Glomerular visceral epithelial cell (primary cell): ENCODE measurements at regions not wholly inside any gene's neighbourhood (a gene's known extent, or its start where the extent isn't known, plus 50 kb on each side); places are given as distances from the start of the nearest gene placed in this dataset.

Experiments used
- DNase-seq: peaks from one replicate; pipeline ENCODE4 v3.0.0-alpha.2; 2016; ENCODE audit errors: extremely low spot score

GRCh38 chr16:5447734-5448133 lies 350.1 kb upstream of the EEF2KMT start:
- no peak for DNase-seq

DNA sequence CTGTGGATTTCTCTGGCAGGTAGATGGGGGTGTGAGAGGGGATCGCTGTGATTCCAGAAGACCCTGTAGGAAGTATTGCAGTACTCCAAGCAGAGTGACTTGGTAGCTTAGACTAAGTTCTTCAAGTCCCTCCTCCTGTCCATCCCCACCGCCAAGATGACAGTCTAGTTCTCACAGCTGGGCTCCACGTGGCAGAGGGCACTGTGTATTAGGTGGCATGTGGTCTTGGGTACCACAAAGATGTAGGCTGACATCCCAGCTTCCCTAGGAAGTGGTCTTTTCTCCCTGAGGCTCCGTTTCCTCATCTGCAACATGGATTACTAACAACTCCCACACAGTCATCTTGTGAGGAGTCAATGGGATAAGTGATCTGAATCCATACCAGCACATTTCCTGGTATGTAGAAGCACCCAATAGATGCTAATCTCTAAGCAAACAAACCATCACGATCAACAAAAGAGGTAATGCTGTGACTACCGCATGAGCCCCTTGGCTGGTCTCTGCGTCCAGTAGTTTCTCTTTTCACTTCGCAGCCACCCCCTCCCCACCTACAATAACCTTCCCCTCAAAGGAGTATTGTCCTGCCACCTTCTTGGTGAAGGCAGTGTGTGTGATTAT lies 349.1 kb upstream of the EEF2KMT start:
- DNase-seq: no peak

- DNase-seq: no peak
Observed at GRCh38 chr16:5444189-5444588, 346.6 kb upstream of the EEF2KMT start.

DNA sequence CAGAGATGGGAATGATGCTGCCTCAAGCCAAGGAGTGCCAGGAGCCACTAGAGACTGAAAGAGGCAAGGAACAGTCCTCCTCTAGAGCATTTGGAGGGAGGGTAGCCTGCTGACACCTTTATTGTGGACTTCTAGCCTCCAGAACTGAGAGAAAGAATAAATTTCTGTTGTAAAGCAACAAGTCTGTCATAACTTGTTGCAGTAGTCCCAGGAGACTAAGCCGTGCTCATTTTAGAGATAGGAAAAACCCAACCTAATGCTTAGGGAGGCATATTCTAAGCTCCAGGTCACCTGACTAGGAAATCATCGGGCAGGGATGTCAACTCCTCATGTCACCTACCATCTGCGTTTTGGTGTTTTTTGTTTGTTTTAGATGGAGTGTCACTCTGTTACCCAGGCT lies 345.4 kb upstream of the EEF2KMT start:
- DNase-seq: no peak

GRCh38 chr16:5442054-5442453 lies 344.5 kb upstream of the EEF2KMT start:
- no peak for DNase-seq

- DNase-seq: no peak
Observed at GRCh38 chr16:5438591-5438990, 341.0 kb upstream of the EEF2KMT start.

- no peak for DNase-seq
Observed at GRCh38 chr16:5433587-5433986, 336.0 kb upstream of the EEF2KMT start.

DNA sequence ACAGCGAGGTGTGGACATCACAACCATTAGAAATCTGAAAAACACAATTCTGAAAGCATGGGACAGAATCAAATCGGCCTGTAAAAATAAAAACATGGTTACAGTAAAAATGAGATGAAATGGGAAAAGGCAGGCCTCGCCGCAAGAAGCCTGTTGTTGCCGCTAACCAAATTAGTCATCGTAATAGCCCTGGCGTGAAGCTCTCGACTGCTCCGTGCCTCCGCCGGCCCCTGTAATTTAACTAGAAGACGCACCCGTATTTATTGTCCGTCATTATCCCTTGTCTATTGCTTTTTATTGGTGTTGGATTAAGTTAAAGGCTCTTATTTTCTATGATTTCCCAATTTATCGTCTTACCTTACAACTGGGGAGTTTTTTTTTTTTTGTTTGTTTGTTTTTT lies 334.6 kb upstream of the EEF2KMT start:
- no peak for DNase-seq

DNA sequence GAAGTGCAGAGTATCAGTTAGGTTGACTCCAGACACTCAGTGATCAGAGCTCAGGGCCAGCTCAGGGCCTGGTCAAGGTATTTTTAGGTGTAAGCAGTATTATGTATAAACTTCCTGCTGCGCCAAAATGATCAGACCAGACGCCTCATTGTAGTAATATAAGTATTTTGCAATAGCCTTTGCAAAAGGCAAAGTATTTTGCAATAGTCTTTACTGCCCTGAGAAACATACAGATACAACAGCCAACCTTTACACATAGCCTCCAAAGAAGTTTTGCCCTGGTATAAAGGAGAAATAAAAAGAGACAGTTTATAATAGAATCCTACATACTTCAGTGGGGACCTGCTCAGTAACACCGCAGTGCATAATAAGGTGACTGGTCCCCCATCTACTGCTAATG lies 333.0 kb upstream of the EEF2KMT start:
- no peak for DNase-seq

DNA sequence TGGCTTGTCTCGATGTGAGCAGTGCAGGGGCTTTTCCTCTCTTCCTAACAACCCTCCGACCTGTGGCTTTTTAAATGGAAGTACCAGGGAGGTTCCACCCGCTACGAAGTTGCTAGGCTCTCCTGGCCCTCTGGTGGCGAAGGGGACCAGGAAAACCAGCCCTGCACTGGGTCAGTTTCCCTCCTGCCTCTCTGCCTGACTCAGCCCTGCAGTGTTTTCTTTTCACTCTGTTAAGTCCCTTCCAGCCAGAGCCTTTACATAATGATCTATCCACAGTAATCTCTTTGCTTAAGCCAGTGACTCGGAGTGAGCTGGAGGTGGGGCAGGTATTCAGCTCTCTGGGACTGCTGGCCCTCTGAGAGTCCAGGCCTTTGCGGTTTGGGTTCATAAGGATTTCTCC lies 331.3 kb upstream of the EEF2KMT start:
- no peak for DNase-seq

GRCh38 chr16:5427571-5427970 lies 330.0 kb upstream of the EEF2KMT start:
- no peak for DNase-seq

DNA sequence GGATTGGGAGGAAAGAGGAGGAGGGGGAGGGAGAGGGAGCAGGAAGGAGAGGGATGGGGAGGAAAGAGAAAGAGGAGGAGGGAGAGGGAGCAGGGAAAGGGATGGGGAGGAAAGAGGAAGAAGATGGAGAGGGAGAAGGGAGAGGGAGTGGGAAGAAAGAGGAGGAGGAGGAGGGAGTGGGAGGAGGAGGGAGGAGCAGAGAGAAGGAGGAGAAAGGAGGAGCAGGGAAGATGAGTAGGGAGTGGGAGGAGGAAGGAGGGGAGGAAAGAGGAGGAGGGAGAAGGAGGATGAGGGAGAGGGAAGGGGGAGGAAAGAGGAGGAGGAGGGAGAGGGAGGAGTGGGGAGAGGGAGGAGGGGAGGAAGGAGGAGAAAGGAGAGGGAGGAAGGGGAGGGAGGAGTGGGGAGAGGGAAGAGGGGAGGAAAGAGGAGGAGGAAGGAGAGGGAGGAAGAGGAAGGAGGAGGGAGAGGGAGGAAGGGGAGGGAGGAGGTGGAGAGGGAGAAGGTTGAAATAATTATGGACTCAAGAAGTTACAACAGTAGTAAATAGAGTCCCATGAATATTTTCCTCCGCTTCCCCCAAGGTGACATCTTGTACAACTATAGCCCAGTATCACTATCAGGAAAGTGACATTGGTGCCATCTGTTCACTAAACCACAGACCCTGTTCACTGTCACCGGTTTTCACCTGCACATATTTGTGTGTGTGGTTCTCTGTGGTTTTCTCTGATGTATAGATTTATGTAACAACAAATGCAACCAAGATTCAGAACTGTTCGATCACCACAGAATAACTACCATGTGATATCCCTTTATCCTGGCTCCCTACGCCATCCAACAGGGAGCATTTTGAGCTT lies 325.3 kb upstream of the EEF2KMT start:
- DNase-seq: no peak

- DNase-seq: no peak
Observed at GRCh38 chr16:5422047-5422446, 324.5 kb upstream of the EEF2KMT start.

DNA sequence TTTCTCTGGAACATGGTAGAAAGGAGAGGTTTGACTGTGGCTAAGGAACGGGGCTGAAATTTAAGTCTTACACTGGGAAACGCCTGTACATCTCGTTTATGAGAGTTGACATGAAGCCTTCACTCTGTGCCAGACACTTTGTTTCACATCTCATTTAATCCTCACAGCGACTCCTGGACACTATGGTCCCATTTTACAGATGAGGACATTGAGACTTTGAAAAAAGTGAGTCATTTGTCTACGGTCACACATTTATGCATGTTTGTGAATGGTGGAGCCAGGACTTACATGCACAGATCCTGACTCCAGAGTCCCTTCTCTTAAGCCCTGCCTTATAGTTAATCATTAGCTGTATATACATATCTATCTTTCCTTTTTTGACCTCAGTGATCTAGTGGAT lies 318.4 kb upstream of the EEF2KMT start:
- DNase-seq: no peak

DNA sequence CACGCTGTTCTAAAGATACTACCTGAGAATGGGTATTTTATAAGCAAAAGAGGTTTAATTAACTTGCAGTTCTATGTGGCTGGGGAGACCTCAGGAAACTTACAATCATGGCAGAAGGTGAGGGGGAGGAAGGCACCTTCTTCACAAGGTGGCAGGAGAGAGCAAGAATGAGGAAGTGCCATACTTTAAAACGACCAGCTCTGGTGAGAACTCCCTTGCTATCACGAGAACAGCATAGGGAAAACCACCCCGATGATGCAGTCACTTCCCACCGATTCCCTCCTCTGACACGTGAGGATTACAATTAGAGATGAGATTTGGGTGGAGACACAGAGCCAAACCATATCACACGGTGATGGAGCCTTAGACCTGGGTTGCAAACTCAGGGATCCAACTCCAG lies 317.5 kb upstream of the EEF2KMT start:
- no peak for DNase-seq

DNA sequence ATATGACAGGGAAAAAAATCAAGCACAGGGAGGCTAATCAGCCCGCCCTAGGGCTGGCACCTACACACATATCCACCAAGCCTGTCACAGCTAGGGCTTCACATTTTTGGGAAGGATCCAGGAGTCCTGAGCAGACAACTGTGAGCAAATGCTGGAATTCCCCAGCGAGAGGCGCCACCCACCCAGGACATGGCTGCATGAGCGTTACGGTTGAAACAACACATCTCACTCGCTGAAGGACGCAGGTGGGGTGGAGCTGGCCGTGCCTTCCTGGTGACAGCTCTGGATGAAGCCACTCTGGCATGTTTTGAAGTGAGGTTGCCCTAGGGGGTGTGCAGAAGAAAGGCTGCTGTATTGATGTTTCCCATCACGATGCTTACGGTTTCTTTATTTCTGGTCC lies 315.1 kb upstream of the EEF2KMT start:
- DNase-seq: no peak

GRCh38 chr16:5398203-5398602 lies 300.6 kb upstream of the EEF2KMT start:
- no peak for DNase-seq

DNA sequence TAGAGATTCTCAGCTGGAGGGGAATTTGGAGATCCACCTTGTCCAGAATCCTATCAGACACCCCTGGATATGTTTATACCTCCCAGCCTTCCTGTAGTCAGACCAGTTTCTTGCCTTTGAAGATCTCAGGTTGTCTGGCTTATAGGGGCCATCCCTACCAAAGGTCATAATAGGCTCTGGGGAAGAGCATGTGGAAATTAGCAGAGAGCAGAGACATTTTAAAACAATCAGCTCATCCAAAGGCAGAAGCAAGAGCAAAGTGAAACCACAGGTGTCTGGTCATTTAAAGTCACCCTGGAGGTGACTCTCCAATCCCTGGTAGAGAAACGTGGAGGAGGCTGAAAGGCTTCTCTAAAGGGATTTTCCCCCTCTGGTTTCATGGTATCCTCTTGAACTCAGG lies 299.3 kb upstream of the EEF2KMT start:
- no peak for DNase-seq

DNA sequence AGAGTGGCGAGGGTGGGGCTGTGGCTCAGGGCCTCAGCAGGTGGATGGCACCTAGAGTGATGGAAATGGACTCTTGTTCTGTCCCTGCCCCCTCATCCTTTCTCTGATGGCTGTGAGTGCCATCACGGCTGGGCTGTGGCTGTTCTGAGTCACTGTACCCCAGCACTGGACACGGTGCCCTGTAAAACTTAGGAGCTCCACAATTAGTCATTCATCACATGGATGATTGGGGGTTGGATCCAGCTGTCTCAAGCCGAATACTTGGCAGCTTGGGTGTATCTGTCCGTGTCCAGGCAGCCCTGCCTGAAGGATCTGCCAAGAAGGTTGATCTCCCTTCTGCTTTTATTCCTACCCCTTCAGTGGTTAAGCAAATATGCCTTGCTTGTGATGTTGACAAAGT lies 295.5 kb upstream of the EEF2KMT start:
- no peak for DNase-seq

GRCh38 chr16:5386989-5387388 lies 289.4 kb upstream of the EEF2KMT start:
- DNase-seq: no peak

GRCh38 chr16:5385811-5386210 lies 288.2 kb upstream of the EEF2KMT start:
- no peak for DNase-seq

- no peak for DNase-seq
Observed at GRCh38 chr16:5385115-5385514, 287.5 kb upstream of the EEF2KMT start.

GRCh38 chr16:5383737-5384136 lies 286.1 kb upstream of the EEF2KMT start:
- no peak for DNase-seq

DNA sequence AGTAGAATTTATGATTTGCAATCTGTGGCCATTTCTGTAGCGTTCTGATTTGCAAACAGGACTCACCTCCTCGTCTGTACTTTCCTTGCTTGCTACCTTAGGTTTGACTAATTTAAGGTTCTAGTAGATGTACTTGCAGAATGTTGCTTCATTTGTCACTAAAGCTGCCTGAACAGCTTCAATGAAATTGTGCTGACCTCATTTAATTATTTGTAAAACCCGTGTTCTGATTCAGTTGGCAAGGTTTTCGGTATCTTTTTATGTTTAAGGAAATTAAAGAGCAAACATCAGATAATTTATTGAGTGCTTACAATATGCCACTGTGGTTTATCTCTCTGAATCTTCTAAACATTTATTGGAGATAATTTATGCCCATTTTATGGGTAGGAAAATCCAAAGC lies 284.9 kb upstream of the EEF2KMT start:
- no peak for DNase-seq
